HPDE6-E6E7 (cell line): ENCODE measurements at regions not wholly inside any gene's neighbourhood (a gene's known extent, or its start where the extent isn't known, plus 50 kb on each side); places are given as distances from the start of the nearest gene placed in this dataset.
"Not testable (repeated sequence)": the region's sequence is repeated elsewhere in the genome, so short reads cannot be mapped to it uniquely, and the experiment has no call there.

Experiments
- DNase-seq: peaks from one replicate; pipeline ENCODE4 v3.0.0; 2011; ENCODE audit warnings: missing footprints; ENCODE audit errors: extremely low spot score

DNA sequence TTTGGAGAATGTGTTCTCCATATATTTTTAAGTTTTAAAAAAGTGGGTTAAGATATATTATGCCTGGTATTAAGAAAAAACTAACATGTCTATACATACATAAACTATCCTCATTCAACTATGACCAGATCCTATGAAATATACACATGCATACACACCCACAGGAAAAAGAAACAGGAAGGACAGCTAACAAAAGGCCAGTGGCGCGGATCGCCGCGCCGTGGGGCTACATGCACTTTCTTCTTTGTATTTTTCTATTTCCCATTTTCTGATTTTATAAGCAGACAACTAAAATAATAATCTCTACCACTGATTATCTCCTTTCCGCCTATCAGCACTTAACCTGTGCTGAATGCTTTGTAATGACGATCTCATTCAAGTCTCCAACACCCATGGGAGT lies 160.1 kb downstream of the OR4M2 start:
- DNase-seq, result no peak

- no peak for DNase-seq
Observed at GRCh38 chr15:22240986-22241385, 160.7 kb downstream of the OR4M2 start.

- DNase-seq, result no peak
Observed at GRCh38 chr15:22241451-22241850, 161.1 kb downstream of the OR4M2 start.

DNA sequence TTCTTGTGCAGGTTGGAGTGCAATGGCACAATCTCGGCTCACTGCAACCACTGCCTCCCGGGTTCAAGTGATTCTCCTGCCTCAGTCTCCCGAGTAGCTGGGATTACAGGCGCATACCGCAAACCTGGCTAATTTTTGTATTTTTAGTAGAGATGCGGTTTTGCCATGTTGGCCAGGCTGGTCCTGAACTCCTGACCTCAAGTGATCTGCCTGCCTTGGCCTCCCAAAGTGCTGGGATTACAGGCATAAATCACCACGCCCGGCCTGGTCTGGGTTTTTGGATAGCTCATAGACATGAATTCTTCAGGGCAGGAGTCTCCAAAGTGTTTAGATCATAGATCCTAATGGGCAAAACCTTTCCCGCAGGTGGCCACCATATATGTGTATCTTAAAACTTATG lies 162.0 kb downstream of the OR4M2 start:
- not testable (repeated sequence) for DNase-seq

- no peak for DNase-seq
Observed at GRCh38 chr15:22243440-22244130, 163.3 kb downstream of the OR4M2 start.

DNA sequence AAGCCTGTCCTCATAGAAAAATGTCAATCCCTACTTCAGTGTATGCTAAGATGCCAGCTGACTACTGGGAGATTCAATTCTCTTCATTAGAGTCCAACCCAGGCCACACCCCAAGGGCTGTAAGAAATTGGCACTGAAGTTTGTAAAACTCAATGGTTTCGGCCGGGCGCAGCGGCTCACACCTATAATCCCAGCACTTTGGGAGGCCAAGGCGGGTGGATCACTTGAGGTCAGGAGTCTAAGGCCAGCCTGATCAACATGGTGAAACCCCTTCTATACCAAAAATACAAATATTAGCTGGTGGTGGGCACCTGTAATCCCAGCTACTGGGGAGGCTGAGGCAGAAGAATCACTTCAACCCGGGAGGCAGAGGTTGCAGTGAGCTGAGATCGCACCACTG lies 169.2 kb downstream of the OR4M2 start:
- not testable (repeated sequence) for DNase-seq

DNA sequence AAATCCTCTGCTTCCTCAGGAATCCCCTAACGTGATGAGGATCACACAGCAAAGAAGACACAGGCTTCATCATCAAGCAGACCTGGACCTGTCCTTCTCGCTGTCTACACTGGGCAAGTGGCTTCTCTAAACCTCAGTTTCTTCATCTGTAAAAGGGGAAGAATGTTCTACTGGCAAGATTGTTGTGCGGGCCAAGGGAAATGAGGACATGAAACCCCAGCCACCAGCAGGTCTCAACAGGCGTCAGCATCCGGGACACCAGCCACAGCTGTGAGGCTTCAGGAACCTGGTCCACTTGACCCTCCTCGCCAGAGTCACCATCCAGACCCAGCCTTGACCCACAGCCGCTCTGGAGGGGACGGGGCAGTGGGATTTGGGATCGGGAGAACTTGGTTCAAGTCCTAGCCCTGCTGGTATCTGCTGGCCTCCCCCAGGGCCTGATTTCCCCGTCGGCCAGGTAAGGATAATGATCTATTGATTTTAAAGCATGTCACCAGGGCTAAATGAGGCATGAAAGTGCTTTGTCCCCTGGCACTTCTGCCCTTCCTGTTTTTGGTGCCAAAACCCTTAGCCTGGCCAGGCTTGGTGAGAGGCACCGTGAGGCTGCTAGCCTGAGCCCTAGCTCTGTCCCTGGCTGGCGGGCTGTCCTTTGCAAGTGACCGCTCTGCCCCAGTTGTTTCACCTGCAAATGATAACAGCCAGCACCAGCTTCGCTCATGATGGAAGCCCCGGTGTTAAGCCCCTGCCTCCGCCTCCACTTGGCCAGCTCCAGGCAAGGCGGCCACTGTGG lies 170.4 kb downstream of the OR4M2 start:
- DNase-seq, result not testable (repeated sequence)

DNA sequence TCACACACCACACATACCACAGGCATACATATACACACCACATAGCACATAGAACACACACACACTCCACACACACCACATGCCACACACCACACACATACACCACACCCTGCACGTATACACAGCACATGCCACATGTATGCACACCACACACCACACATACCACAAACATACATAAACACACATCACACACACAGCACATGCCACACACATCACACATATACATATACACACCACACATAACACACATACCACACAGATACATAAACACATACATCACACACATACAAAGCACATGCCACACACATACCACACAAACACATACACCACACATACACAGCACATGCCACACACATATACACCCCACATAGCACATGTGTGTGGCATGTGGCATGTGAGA lies 171.1 kb downstream of the OR4M2 start:
- DNase-seq, result no peak

DNA sequence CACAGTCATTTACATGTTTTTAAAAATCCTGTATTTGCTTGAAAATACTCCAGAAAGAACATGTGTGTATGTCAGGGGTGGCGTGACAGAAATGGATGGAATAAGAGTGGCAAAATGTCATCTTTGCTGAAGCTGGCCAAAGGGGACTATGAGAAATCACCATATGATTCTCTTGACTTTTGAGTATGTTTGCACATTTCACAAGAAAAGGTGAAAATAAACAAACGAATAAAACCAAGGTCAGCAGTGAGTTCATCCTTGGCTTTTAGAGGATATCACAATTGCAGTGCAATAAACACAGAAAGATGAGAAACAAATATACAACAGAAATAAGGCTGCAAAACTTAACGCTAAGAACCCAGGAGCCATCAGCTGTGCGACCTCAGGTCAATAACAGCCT lies 171.7 kb downstream of the OR4M2 start:
- DNase-seq, result not testable (repeated sequence)

- not testable (repeated sequence) for DNase-seq
Observed at GRCh38 chr15:22252521-22252920, 172.2 kb downstream of the OR4M2 start.

GRCh38 chr15:22253002-22253675 lies 172.8 kb downstream of the OR4M2 start:
- not testable (repeated sequence) for DNase-seq

DNA sequence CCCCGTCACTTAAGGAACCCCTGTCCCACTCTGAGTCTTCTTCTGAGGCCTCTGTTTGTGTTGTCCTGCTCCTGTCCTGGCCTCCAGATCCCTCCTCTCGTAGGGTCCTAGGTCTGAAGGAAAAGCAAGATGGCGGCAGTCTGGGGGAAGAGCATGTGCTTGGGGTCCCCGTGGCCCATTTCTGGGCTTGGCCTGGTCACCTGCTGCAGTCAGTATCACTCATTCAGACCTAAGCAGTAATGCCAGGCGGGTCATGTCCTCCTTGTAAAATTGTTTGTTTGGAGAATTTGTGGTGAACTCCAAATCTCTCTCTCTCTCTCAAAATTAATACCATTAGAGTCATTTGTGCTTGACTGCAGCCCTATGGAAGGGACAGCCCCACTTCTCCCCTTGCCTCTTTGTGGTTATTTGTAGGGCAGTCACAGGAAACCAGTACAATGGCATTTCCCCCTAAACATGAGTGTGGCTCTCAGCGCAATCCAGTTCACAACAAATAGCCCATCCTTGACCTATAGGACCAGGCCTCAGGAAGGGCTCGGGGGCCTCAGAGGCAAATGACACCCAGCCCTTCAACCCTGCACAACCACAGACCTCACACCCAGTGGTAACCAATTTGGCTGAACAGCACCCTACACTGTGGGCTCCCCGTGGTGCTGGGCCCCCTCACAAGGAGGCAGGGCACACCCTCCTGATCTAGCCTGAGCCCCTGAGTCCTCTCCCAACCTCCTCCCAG lies 173.5 kb downstream of the OR4M2 start:
- no peak for DNase-seq

DNA sequence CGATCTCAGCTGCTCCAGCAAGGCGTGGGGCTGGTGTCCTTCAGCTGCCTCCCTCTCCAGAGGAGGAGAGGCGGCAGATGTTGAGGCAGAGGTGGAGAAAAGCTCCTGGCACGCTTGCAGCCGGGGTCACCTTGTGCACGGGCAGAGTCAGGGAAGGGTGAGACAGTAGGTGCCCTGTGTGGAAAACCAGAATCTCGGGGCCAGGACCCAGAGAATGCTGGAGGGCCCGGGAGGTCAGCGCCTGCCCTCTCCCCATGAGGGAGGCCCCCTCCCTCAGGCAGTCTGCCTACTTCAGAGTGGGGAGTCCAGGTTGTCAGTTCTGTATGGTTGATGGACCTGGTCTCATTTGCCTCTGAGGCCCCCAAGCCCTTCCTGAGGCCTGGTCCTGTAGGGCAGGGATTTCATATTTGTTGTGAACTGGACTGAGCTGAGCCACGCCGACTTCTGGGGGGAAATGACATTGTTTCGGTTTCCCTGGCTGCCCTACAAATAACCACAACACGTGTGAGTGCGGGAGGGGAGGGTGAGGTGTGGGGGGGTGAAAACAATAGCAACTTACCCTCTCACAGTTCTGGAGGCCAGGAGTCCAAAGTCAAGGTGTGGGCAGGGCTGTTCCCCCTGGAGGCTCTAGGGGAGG lies 174.2 kb downstream of the OR4M2 start:
- DNase-seq, result not testable (repeated sequence)

DNA sequence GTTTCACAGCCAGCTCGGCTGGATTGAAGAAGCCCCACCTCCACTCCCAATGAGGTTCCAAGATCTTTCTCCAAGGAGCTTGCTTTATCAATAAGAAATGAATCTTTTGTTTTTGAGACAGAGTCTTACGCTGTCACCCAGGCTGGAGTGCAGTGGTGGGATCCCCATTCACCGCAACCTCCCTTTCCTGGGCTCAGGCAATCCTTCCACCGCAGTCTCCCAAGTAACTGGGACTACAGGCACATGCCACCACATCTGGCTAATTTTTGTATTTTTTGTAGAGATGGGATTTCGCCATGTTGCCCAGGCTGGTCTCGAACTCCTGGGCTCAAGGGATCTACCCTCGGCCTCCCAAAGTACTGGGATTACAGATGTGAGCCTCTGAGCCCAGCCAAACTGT lies 175.3 kb downstream of the OR4M2 start:
- DNase-seq, result not testable (repeated sequence)

DNA sequence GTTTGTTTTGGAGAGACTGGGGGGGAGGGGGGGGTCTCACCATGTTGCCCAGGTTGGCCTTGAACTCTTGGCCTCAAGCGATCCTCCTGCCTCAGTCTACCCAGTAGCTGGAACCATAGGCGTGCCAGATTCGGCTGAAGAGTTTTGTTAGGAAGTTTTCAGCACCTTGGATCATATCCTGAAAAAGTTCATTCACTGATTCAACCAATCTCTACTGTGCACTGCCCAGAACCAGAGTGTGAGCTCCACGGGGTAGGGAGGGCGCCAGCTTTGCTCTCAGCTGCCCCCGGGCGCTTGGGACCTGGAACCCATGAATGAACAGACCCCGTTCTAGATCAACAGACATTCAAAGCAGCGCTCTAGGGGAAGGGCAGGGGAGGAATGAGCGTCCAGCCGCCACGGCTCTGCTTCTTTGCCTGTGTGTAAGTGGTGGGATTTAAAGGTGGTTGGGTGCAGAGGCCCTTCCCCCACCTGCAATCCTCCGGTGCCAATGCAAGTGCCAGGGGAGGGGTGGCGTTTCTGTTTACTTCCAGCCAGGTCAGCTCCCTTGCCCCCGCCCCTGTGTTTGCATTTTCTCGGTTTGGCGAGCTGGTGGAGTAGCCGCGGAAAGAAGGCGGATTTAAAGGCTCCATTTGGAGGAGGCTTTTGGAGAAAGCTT lies 176.2 kb downstream of the OR4M2 start:
- not testable (repeated sequence) for DNase-seq

- no peak for DNase-seq
Observed at GRCh38 chr15:22257047-22258008, 177.0 kb downstream of the OR4M2 start.

GRCh38 chr15:22258009-22258397 lies 177.7 kb downstream of the OR4M2 start:
- DNase-seq, result no peak

GRCh38 chr15:22258398-22259150 lies 178.2 kb downstream of the OR4M2 start:
- no peak for DNase-seq

DNA sequence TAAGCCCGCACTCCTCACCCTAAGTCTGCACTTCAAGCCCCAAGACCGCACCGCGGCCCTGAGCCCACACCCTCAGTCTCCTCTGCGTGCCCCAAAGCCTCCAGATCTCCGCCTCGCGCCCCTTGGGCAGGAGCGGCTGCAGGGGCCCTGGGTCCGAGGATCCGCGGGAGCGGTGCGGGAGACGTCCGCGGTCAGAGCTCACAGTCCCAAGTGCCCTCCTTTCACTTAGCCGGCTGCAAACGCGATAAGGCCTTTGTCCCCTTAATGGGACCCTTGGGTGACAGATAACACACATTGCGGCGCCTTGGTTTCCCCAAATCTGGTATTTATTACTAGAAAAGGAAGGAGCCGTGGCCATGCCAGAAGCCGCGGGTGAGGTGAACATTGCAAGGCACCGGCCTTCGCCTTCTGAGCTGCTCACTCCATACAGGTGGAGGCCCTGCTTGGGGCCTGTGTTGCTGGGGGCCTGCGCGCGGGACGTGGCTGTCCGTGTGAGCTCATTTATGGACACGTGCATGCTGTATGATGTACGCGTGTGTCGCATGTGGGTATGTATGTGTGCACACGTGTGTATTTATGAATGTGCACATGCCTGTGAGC lies 178.9 kb downstream of the OR4M2 start:
- DNase-seq, result not testable (repeated sequence)
